ENCODE measurements at regions not wholly inside any gene's neighbourhood (a gene's known extent, or its start where the extent isn't known, plus 50 kb on each side); places are given as distances from the start of the nearest gene placed in this dataset.

GRCh38 chr15:21269121-21269520 is 171.2 kb downstream of the POTEB3 start:
- ChIA-PET CTCF (no interaction called here), POLR2A (ENCODE audit: unreplicated experiment) (no interaction called here)
- no peaks in the 10 kb centered on the region for H3K9me2 ChIP-seq (replicated peaks; ENCODE audit: low read length)
- no peaks in the 10 kb centered on the region for H4K20me1 ChIP-seq (ENCODE audit: low read length)
- H3K9ac ChIP-seq (ENCODE audit: low read length), result no peak overlapping the region
- no peak overlapping the region for H3K4me2 ChIP-seq (ENCODE audit: low read length)
- H3K4me1 ChIP-seq (ENCODE audit: insufficient read depth, low read length), result peaks cover 14% of the 10 kb centered on the region
- H3K9me3 ChIP-seq (ENCODE audit: low read length), result 0 out of 2 replicates have a peak, but pooled peaks cover 10% of the 10 kb centered on the region
- no peak overlapping the region for H2AFZ ChIP-seq (ENCODE audit: low read length)
- BruUV-seq (replicated peaks), result no TSS peak
- intact Hi-C loops (cut with micrococcal nuclease), result no loop called here
- H3K79me2 ChIP-seq (ENCODE audit: low read length), result no peaks in the 10 kb centered on the region
- no peak overlapping the region for H3K4me3 ChIP-seq (ENCODE audit: low read length)
- DNase-seq, result no peak
- no peaks in the 10 kb centered on the region for H3K36me3 ChIP-seq (ENCODE audit: low read depth, low read length)
- TF ChIP-seq EZH2 (IDR thresholded peaks at IDR 0.05; ENCODE audit: low read length, unreplicated experiment) (no peak), EZH2phosphoT487 (IDR thresholded peaks at IDR 0.05; ENCODE audit: borderline replicate concordance, low read length) (no peak), CTCF (conservative IDR thresholded peaks at IDR 0.05; ENCODE audit: low read depth, low read length) (no peak)
- no peak for ATAC-seq
- peaks cover 10% of the 10 kb centered on the region for H3F3A ChIP-seq (ENCODE audit: low read length, unreplicated experiment)
- no peak overlapping the region for H3K27ac ChIP-seq (ENCODE audit: low read length)
- H3K27me3 ChIP-seq (ENCODE audit: low read length), result no peaks in the 10 kb centered on the region

GRCh38 chr15:21268436-21268940 is 171.8 kb downstream of the POTEB3 start:
- no peaks in the 10 kb centered on the region for H3K79me2 ChIP-seq (ENCODE audit: low read length)
- no peak overlapping the region for H3K4me3 ChIP-seq (ENCODE audit: low read length)
- H2AFZ ChIP-seq (ENCODE audit: low read length), result no peak overlapping the region
- TF ChIP-seq EZH2phosphoT487 (IDR thresholded peaks at IDR 0.05; ENCODE audit: borderline replicate concordance, low read length) (no peak), EZH2 (IDR thresholded peaks at IDR 0.05; ENCODE audit: low read length, unreplicated experiment) (no peak), CTCF (conservative IDR thresholded peaks at IDR 0.05; ENCODE audit: low read depth, low read length) (no peak)
- peaks cover 10% of the 10 kb centered on the region for H3F3A ChIP-seq (ENCODE audit: low read length, unreplicated experiment)
- H3K36me3 ChIP-seq (ENCODE audit: low read depth, low read length), result no peaks in the 10 kb centered on the region
- H4K20me1 ChIP-seq (ENCODE audit: low read length), result no peaks in the 10 kb centered on the region
- no peak overlapping the region for H3K9ac ChIP-seq (ENCODE audit: low read length)
- ChIA-PET CTCF (no interaction called here), POLR2A (ENCODE audit: unreplicated experiment) (no interaction called here)
- no peaks in the 10 kb centered on the region for H3K9me2 ChIP-seq (replicated peaks; ENCODE audit: low read length)
- peaks cover 14% of the 10 kb centered on the region for H3K4me1 ChIP-seq (ENCODE audit: insufficient read depth, low read length)
- intact Hi-C loops (cut with micrococcal nuclease), result no loop called here
- H3K4me2 ChIP-seq (ENCODE audit: low read length), result no peak overlapping the region
- DNase-seq, result no peak
- ATAC-seq, result no peak
- BruUV-seq (replicated peaks), result no TSS peak
- H3K27ac ChIP-seq (ENCODE audit: low read length), result no peak overlapping the region
- H3K9me3 ChIP-seq (ENCODE audit: low read length), result 0 out of 2 replicates have a peak, but pooled peaks cover 10% of the 10 kb centered on the region
- no peaks in the 10 kb centered on the region for H3K27me3 ChIP-seq (ENCODE audit: low read length)

GRCh38 chr15:21267671-21268395 is 172.5 kb downstream of the POTEB3 start:
- no peak overlapping the region for H2AFZ ChIP-seq (ENCODE audit: low read length)
- DNase-seq (peak; percentile 1), ATAC-seq (no peak)
- ChIA-PET POLR2A (ENCODE audit: unreplicated experiment) (no interaction called here), CTCF (no interaction called here)
- TF ChIP-seq EZH2 (IDR thresholded peaks at IDR 0.05; ENCODE audit: low read length, unreplicated experiment), result no peak
- TF ChIP-seq EZH2phosphoT487 (IDR thresholded peaks at IDR 0.05; ENCODE audit: borderline replicate concordance, low read length), result no peak
- TF ChIP-seq CTCF (conservative IDR thresholded peaks at IDR 0.05; ENCODE audit: low read depth, low read length), result no peak
- H3K79me2 ChIP-seq (ENCODE audit: low read length), result no peaks in the 10 kb centered on the region
- H3K9me2 ChIP-seq (replicated peaks; ENCODE audit: low read length), result no peaks in the 10 kb centered on the region
- no peaks in the 10 kb centered on the region for H4K20me1 ChIP-seq (ENCODE audit: low read length)
- peaks cover 10% of the 10 kb centered on the region for H3F3A ChIP-seq (ENCODE audit: low read length, unreplicated experiment)
- no peaks in the 10 kb centered on the region for H3K27me3 ChIP-seq (ENCODE audit: low read length)
- no peak overlapping the region for H3K4me2 ChIP-seq (ENCODE audit: low read length)
- BruUV-seq (replicated peaks), result no TSS peak
- H3K27ac ChIP-seq (ENCODE audit: low read length), result no peak overlapping the region
- intact Hi-C loops (cut with micrococcal nuclease), result no loop called here
- H3K4me1 ChIP-seq (ENCODE audit: insufficient read depth, low read length), result peaks cover 14% of the 10 kb centered on the region
- no peak overlapping the region for H3K9ac ChIP-seq (ENCODE audit: low read length)
- H3K36me3 ChIP-seq (ENCODE audit: low read depth, low read length), result no peaks in the 10 kb centered on the region
- no peak overlapping the region for H3K4me3 ChIP-seq (ENCODE audit: low read length)
- H3K9me3 ChIP-seq (ENCODE audit: low read length), result 0 out of 2 replicates have a peak, but pooled peaks cover 10% of the 10 kb centered on the region
